ENCODE measurements at regions not wholly inside any gene's neighbourhood (a gene's known extent, or its start where the extent isn't known, plus 50 kb on each side); places are given as distances from the start of the nearest gene placed in this dataset.
A peak's percentile ranks its signal among the peaks of the same experiment; 100 is the strongest.

- DNase-seq = no peak
Observed at GRCh38 chr1:222157612-222158011, 390.3 kb downstream of the HHIPL2 start.

- no peak for DNase-seq
Observed at GRCh38 chr1:222140206-222140605, 398.3 kb upstream of the DUSP10 start.

GRCh38 chr1:222138095-222138494, 396.2 kb upstream of the DUSP10 start:
- DNase-seq = no peak

- DNase-seq = no peak
Observed at GRCh38 chr1:222136869-222137268, 395.0 kb upstream of the DUSP10 start.

- peak; percentile 7 for DNase-seq
Observed at GRCh38 chr1:222129041-222129440, 387.2 kb upstream of the DUSP10 start.

GRCh38 chr1:222127526-222128152, 385.8 kb upstream of the DUSP10 start:
- DNase-seq = no peak

GRCh38 chr1:222127096-222127495, 385.2 kb upstream of the DUSP10 start:
- DNase-seq = no peak

GRCh38 chr1:222126052-222126451, 384.2 kb upstream of the DUSP10 start:
- no peak for DNase-seq

GRCh38 chr1:222124602-222125001, 382.7 kb upstream of the DUSP10 start:
- DNase-seq = no peak

- DNase-seq = no peak
Observed at GRCh38 chr1:222123111-222123510, 381.2 kb upstream of the DUSP10 start.

GRCh38 chr1:222117809-222118208, 375.9 kb upstream of the DUSP10 start:
- DNase-seq = no peak

GRCh38 chr1:222114536-222115156, 372.8 kb upstream of the DUSP10 start:
- no peak for DNase-seq

GRCh38 chr1:222109836-222110235, 367.9 kb upstream of the DUSP10 start:
- no peak for DNase-seq

- no peak for DNase-seq
Observed at GRCh38 chr1:222107975-222108374, 366.1 kb upstream of the DUSP10 start.

GRCh38 chr1:222107267-222107666, 365.4 kb upstream of the DUSP10 start:
- no peak for DNase-seq

- DNase-seq = no peak
Observed at GRCh38 chr1:222106377-222106776, 364.5 kb upstream of the DUSP10 start.

GRCh38 chr1:222105861-222106260, 364.0 kb upstream of the DUSP10 start:
- DNase-seq = no peak

- no peak for DNase-seq
Observed at GRCh38 chr1:222105393-222105737, 363.5 kb upstream of the DUSP10 start.

GRCh38 chr1:222104694-222105392, 363.0 kb upstream of the DUSP10 start:
- DNase-seq = no peak

- no peak for DNase-seq
Observed at GRCh38 chr1:222104097-222104496, 362.2 kb upstream of the DUSP10 start.

GRCh38 chr1:222099746-222100145, 357.9 kb upstream of the DUSP10 start:
- no peak for DNase-seq

- DNase-seq = no peak
Observed at GRCh38 chr1:222098404-222098803, 356.5 kb upstream of the DUSP10 start.

GRCh38 chr1:222097588-222097987, 355.7 kb upstream of the DUSP10 start:
- DNase-seq = no peak

GRCh38 chr1:222096883-222097282, 355.0 kb upstream of the DUSP10 start:
- no peak for DNase-seq

- no peak for DNase-seq
Observed at GRCh38 chr1:222096476-222096772, 354.5 kb upstream of the DUSP10 start.

Measured in CD4-positive, alpha-beta T cell treated with Interleukin-17A for 1 hour (primary cell).